Retinal pigment epithelial cell (primary cell): ENCODE measurements at regions not wholly inside any gene's neighbourhood (a gene's known extent, or its start where the extent isn't known, plus 50 kb on each side); places are given as distances from the start of the nearest gene placed in this dataset.

ENCODE experiments used
- DNase-seq: peaks from one replicate; pipeline ENCODE4 v3.0.0-alpha.2; 2010; ENCODE audit warnings: low read depth
- H3K4me3 ChIP-seq: 2 replicates; pipeline ENCODE4 v1.5.1; 2011; ENCODE audit warnings: mild to moderate bottlenecking, low read length, control low read depth, moderate library complexity
- CTCF ChIP-seq: conservative IDR thresholded peaks from 2 replicates; pipeline ENCODE4 v1.5.1; 2011; ENCODE audit warnings: low read depth, low read length, control low read depth, inconsistent platforms

- no peak for DNase-seq
- no peak for TF ChIP-seq CTCF
- H3K4me3 ChIP-seq: no peak overlapping the region
These were observed 396.8 kb upstream of the RASGRP1 start for GRCh38 chr15:38961456-38961855.

- TF ChIP-seq CTCF: no peak
- no peak overlapping the region for H3K4me3 ChIP-seq
- no peak for DNase-seq
These were observed 397.3 kb upstream of the RASGRP1 start for GRCh38 chr15:38961931-38962330.

- TF ChIP-seq CTCF: no peak
- DNase-seq: peak; percentile 43
- no peak overlapping the region for H3K4me3 ChIP-seq
These were observed 408.2 kb upstream of the RASGRP1 start for GRCh38 chr15:38972831-38973230.

- no peak overlapping the region for H3K4me3 ChIP-seq
- no peak for TF ChIP-seq CTCF
- no peak for DNase-seq
These were observed 410.8 kb upstream of the RASGRP1 start for GRCh38 chr15:38975282-38975990.

- no peak for DNase-seq
- no peak overlapping the region for H3K4me3 ChIP-seq
- peak; percentile 61 for TF ChIP-seq CTCF
These were observed 426.5 kb upstream of the RASGRP1 start for GRCh38 chr15:38991126-38991525.

GRCh38 chr15:38991701-38992100 is 427.1 kb upstream of the RASGRP1 start:
- peak; percentile 54 for DNase-seq
- H3K4me3 ChIP-seq: no peak overlapping the region
- TF ChIP-seq CTCF: no peak

- no peak overlapping the region for H3K4me3 ChIP-seq
- no peak for TF ChIP-seq CTCF
- no peak for DNase-seq
These were observed 427.9 kb upstream of the RASGRP1 start for GRCh38 chr15:38992506-38992905.
